Activated CD8-positive, alpha-beta T cell treated with anti-CD3 and anti-CD28 coated beads for 36 hours (primary cell): ENCODE measurements at regions not wholly inside any gene's neighbourhood (a gene's known extent, or its start where the extent isn't known, plus 50 kb on each side); places are given as distances from the start of the nearest gene placed in this dataset.
"Not testable (repeated sequence)": the region's sequence is repeated elsewhere in the genome, so short reads cannot be mapped to it uniquely, and the experiment has no call there.

Experiments used
- ATAC-seq: fragments of 200-7000 bp; cut with Tn5 transposase; one replicate; pipeline ENCODE4 v1.10.0; 2021; ENCODE audit warnings: mild to moderate bottlenecking, moderate library complexity
- CTCF ChIA-PET: fragments of 350-600 bp; sonication (Branson Sonifier 250); formaldehyde crosslinking; loops from one replicate; lab custom pipeline; 2021; ENCODE audit warnings: antibody characterized with exemption; lab: Charles Lee
- POLR2A ChIA-PET: fragments of 350-600 bp; sonication (Branson Sonifier 250); formaldehyde crosslinking; loops from one replicate; lab custom pipeline; 2021; ENCODE audit warnings: antibody characterized with exemption; lab: Charles Lee
- DNase-seq: peaks from one replicate; pipeline ENCODE4 v3.0.0-alpha.2; 2020
- H3K27ac Mint-ChIP-seq: one replicate; pipeline ENCODE4 v1.8.0; 2021; ENCODE audit warnings: mild to moderate bottlenecking, mixed read lengths
- H3K27me3 Mint-ChIP-seq: one replicate; pipeline ENCODE4 v1.8.0; 2021; ENCODE audit warnings: mixed read lengths
- H3K36me3 Mint-ChIP-seq: one replicate; pipeline ENCODE4 v1.8.0; 2021; ENCODE audit warnings: low read depth, mixed read lengths
- H3K4me1 Mint-ChIP-seq: one replicate; pipeline ENCODE4 v1.8.0; 2021; ENCODE audit warnings: low read depth, mixed read lengths
- H3K4me3 Mint-ChIP-seq: one replicate; pipeline ENCODE4 v1.8.0; 2021; ENCODE audit warnings: mild to moderate bottlenecking, moderate library complexity, mixed read lengths
- H3K9me3 Mint-ChIP-seq: one replicate; pipeline ENCODE4 v1.8.0; 2021; ENCODE audit warnings: mixed read lengths
- intact Hi-C: fragments of 100-400 bp; cut with micrococcal nuclease; formaldehyde crosslinking; loops from one replicate; pipeline ENCODE4 v1.10.0; 2022
- TF ChIP-seq, protein P1 (sequence below): fragments of 200-600 bp; IDR thresholded peaks from one replicate; pipeline ENCODE4 v1.8.0; 2022; ENCODE audit warnings: antibody characterized with exemption, mild to moderate bottlenecking

DNA sequence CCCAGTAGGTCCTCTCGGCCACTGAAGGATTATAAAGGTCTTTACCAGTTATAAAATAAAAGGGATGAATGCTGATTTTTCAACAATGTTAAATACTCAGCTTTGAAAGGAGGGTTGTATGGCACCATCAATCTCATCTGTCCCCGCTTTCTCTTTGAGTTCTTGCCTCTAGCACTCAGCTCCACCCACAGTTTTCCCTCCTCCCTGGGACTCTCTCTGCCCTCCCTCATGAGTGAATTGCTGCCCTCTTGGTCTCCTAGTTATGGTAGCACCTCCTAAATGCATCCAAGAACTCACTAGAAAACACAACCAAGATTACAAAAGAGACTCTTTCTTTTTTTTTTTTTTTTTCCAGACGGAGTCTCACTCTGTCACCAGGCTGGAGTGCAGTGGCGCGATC, 91.0 kb downstream of the TEX35 start:
- TF ChIP-seq, protein P1, sequence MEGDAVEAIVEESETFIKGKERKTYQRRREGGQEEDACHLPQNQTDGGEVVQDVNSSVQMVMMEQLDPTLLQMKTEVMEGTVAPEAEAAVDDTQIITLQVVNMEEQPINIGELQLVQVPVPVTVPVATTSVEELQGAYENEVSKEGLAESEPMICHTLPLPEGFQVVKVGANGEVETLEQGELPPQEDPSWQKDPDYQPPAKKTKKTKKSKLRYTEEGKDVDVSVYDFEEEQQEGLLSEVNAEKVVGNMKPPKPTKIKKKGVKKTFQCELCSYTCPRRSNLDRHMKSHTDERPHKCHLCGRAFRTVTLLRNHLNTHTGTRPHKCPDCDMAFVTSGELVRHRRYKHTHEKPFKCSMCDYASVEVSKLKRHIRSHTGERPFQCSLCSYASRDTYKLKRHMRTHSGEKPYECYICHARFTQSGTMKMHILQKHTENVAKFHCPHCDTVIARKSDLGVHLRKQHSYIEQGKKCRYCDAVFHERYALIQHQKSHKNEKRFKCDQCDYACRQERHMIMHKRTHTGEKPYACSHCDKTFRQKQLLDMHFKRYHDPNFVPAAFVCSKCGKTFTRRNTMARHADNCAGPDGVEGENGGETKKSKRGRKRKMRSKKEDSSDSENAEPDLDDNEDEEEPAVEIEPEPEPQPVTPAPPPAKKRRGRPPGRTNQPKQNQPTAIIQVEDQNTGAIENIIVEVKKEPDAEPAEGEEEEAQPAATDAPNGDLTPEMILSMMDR, result no peak
- DNase-seq (no peak), ATAC-seq (no peak)
- no peaks in the 10 kb centered on the region for H3K36me3 Mint-ChIP-seq
- intact Hi-C loops, result no loop called here
- peaks cover 1% of the 10 kb centered on the region for H3K27me3 Mint-ChIP-seq
- H3K27ac Mint-ChIP-seq, result no peak overlapping the region
- H3K4me1 Mint-ChIP-seq, result no peaks in the 10 kb centered on the region
- ChIA-PET CTCF (interaction anchor here (0.5 kb wide), 1 partner anchor 506 kb away, joined by 3 read pairs; no protein-coding TSS in a partner anchor), POLR2A (no interaction called here)
- H3K9me3 Mint-ChIP-seq, result no peaks in the 10 kb centered on the region
- no peak overlapping the region for H3K4me3 Mint-ChIP-seq

DNA sequence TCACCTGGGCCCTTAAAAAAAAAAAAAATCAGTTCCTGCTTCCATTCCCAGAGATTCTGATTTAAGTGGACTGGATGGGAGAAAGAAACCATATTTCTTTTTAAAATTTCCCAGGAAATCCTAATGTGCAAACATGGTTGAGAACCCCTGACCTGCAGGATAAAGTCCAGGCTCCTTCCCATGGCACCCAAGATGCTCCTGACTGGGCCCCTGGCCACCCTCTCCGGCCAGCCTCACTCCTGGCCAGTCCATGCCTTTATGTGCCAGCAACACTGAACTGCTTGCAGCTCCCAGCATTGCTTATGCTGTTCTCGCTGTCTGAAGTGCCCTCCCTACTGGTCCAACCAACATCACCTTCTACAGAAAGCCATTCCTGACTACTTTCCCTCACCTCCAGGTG, 93.9 kb downstream of the TEX35 start:
- TF ChIP-seq, protein P1, result no peak
- H3K4me1 Mint-ChIP-seq, result no peaks in the 10 kb centered on the region
- no peak overlapping the region for H3K27ac Mint-ChIP-seq
- ATAC-seq (no peak), DNase-seq (no peak)
- H3K36me3 Mint-ChIP-seq, result no peaks in the 10 kb centered on the region
- H3K27me3 Mint-ChIP-seq, result peaks cover 3% of the 10 kb centered on the region
- intact Hi-C loops, result no loop called here
- H3K9me3 Mint-ChIP-seq, result no peaks in the 10 kb centered on the region
- H3K4me3 Mint-ChIP-seq, result no peak overlapping the region
- ChIA-PET POLR2A (interaction anchor here (0.5 kb wide), 1 partner anchor 734 kb away, joined by 3 read pairs; no protein-coding TSS in a partner anchor), CTCF (no interaction called here)

DNA sequence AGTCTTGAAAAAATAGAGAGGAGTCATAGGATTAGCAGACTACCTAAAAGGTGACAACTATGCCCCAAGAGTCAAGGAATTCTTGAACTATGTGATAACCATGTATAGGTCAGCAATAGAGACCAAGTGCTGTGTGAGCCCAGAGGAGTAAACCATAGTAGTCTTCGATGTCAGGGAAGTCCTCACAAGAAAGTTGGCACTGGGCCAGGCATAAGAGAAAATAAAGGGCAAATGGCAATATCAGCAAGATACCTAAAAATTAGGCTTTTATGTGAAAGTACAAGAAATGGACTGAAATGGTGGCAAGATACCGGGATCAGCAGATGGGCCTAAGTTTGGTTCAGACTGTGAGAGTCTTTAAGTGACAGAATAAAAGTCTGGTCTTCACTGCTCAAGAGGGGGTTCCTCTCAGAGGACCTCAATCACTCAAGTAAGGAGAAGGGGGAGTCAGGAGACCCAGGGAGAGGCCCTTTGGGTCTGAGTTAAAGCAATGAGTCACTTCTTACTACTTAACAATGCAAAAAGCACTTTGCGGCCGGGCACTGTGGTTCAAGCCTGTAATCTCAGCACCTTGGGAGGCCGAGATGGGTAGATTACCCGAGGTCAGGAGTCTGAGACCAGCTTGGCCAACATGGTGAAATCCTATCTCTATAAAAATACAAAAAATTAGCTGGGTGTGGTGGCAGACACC, 95.0 kb downstream of the TEX35 start:
- no peak for ATAC-seq
- no peak for DNase-seq
- TF ChIP-seq, protein P1, result no peak
- no peak overlapping the region for H3K4me3 Mint-ChIP-seq
- ChIA-PET CTCF (no interaction called here), POLR2A (interaction anchor here (1.2 kb wide), 1 partner anchor 11 kb away, joined by 3 read pairs; no protein-coding TSS in a partner anchor)
- intact Hi-C loops, result no loop called here
- no peaks in the 10 kb centered on the region for H3K9me3 Mint-ChIP-seq
- H3K27me3 Mint-ChIP-seq, result peaks cover 3% of the 10 kb centered on the region
- no peaks in the 10 kb centered on the region for H3K36me3 Mint-ChIP-seq
- H3K4me1 Mint-ChIP-seq, result no peaks in the 10 kb centered on the region
- H3K27ac Mint-ChIP-seq, result no peak overlapping the region

DNA sequence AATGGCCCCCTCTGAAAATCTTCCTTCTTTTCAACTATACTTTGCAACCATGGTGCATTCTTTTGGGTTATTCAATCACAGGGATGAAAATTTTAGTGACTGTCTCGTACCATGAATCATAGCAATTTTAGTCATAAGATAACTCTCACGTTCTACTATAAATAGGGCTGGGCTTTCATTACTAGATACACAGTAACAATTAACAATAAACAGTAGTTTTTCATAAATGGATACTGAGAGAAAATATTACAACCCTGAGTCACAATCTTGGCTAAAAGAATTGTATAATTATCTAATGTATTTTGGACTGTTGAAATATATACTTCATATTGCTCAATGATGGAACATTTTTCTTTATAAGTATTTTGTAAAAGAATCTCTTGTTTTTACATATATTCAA, 96.1 kb downstream of the TEX35 start:
- no peak for ATAC-seq
- no peaks in the 10 kb centered on the region for H3K4me1 Mint-ChIP-seq
- peaks cover 3% of the 10 kb centered on the region for H3K27me3 Mint-ChIP-seq
- H3K4me3 Mint-ChIP-seq, result no peak overlapping the region
- no peaks in the 10 kb centered on the region for H3K9me3 Mint-ChIP-seq
- no peak for DNase-seq
- intact Hi-C loops, result no loop called here
- ChIA-PET CTCF (no interaction called here), POLR2A (interaction anchor here (1.2 kb wide), 1 partner anchor 13 kb away, joined by 3 read pairs; no protein-coding TSS in a partner anchor)
- H3K27ac Mint-ChIP-seq, result no peak overlapping the region
- no peaks in the 10 kb centered on the region for H3K36me3 Mint-ChIP-seq
- TF ChIP-seq, protein P1, result no peak

DNA sequence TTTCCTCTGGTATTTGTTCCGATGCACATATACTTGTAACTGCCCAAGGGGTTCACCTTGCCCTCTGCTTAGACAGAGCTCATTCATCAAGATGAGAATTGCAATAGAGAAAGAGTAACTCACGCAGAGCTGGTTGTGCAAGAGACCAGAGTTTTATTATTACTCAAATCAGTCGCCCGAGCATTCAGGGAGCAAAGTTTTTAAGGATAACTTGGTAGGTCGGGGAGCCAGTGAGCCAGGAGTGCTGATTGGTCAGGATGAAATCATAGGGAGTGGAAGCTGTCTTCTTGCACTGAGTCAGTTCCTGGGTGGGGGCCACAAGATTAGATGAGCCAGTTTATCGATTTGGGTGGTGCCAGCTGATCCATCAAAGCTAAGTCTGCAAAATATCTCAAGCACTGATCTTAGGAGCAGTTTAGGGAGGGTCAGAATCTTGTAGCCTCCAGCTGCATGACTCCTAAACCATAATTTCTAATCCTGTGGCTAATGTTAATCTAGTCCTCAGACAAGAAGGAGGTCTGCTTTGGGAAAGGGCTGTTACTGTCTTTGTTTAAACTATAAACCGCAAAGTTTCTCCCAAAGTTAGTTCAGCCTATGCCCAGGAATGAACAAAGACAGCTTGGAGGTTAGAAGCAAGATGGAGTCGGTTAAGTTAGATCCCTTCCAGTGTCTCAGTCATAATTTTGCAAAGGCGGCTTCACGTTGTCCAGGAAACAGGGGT, 97.9 kb downstream of the TEX35 start:
- H3K36me3 Mint-ChIP-seq, H3K4me1 Mint-ChIP-seq, intact Hi-C loops, H3K4me3 Mint-ChIP-seq, H3K27ac Mint-ChIP-seq, ATAC-seq, H3K9me3 Mint-ChIP-seq, CTCF ChIA-PET, DNase-seq, H3K27me3 Mint-ChIP-seq, POLR2A ChIA-PET: not testable (repeated sequence)
